ENCODE measurements at regions not wholly inside any gene's neighbourhood (a gene's known extent, or its start where the extent isn't known, plus 50 kb on each side); places are given as distances from the start of the nearest gene placed in this dataset.

GRCh38 chr9:13991395-13991794 is 322.5 kb downstream of the NFIB start:
- no peak overlapping the region for H3K4me3 ChIP-seq (ENCODE audit: control insufficient read depth, low read depth, low read length)
- no peak for DNase-seq (ENCODE audit: low read depth)
- TF ChIP-seq CTCF (IDR thresholded peaks at IDR 0.05; ENCODE audit: control insufficient read depth, insufficient read depth, low read depth, low read length, missing control alignments), result no peak

- no peak overlapping the region for H3K4me3 ChIP-seq (ENCODE audit: control insufficient read depth, low read depth, low read length)
- TF ChIP-seq CTCF (IDR thresholded peaks at IDR 0.05; ENCODE audit: control insufficient read depth, insufficient read depth, low read depth, low read length, missing control alignments), result no peak
- no peak for DNase-seq (ENCODE audit: low read depth)
These were observed 322.9 kb downstream of the NFIB start for GRCh38 chr9:13990994-13991393.

- TF ChIP-seq CTCF (IDR thresholded peaks at IDR 0.05; ENCODE audit: control insufficient read depth, insufficient read depth, low read depth, low read length, missing control alignments), result no peak
- DNase-seq (ENCODE audit: low read depth), result no peak
- no peak overlapping the region for H3K4me3 ChIP-seq (ENCODE audit: control insufficient read depth, low read depth, low read length)
These were observed 323.6 kb downstream of the NFIB start for GRCh38 chr9:13990331-13990730.

GRCh38 chr9:13988944-13989343 is 325.0 kb downstream of the NFIB start:
- TF ChIP-seq CTCF (IDR thresholded peaks at IDR 0.05; ENCODE audit: control insufficient read depth, insufficient read depth, low read depth, low read length, missing control alignments), result no peak
- no peak for DNase-seq (ENCODE audit: low read depth)
- H3K4me3 ChIP-seq (ENCODE audit: control insufficient read depth, low read depth, low read length), result no peak overlapping the region

GRCh38 chr9:13983607-13984006 is 330.3 kb downstream of the NFIB start:
- no peak overlapping the region for H3K4me3 ChIP-seq (ENCODE audit: control insufficient read depth, low read depth, low read length)
- DNase-seq (ENCODE audit: low read depth), result no peak
- TF ChIP-seq CTCF (IDR thresholded peaks at IDR 0.05; ENCODE audit: control insufficient read depth, insufficient read depth, low read depth, low read length, missing control alignments), result no peak

GRCh38 chr9:13979941-13980318 is 334.0 kb downstream of the NFIB start:
- no peak for DNase-seq (ENCODE audit: low read depth)
- TF ChIP-seq CTCF (IDR thresholded peaks at IDR 0.05; ENCODE audit: control insufficient read depth, insufficient read depth, low read depth, low read length, missing control alignments), result no peak
- no peak overlapping the region for H3K4me3 ChIP-seq (ENCODE audit: control insufficient read depth, low read depth, low read length)

Data from AG09309 (cell line).